Upper lobe of left lung (tissue), 6 donors: ENCODE measurements at regions not wholly inside any gene's neighbourhood (a gene's known extent, or its start where the extent isn't known, plus 50 kb on each side); places are given as distances from the start of the nearest gene placed in this dataset.

Experiments used
- ATAC-seq, 2 donors: fragments of 200-7000 bp; cut with Tn5 transposase; one replicate each; pipeline ENCODE4 v1.9.1; 2022; ENCODE audit warnings: mild to moderate bottlenecking in 2 of 2, moderate library complexity in 2 of 2; ENCODE audit not compliant: low FRiP score in 2 of 2
- DNase-seq, 2 donors: peaks; one replicate each; pipeline ENCODE4 v3.0.0-alpha.2; 2019 to 2020
- H3K27ac ChIP-seq, 4 donors: fragments of 200-600 bp; sonication (generic); one replicate each; pipeline ENCODE4 v1.5.1; 2016 to 2019
- H3K27me3 ChIP-seq, 4 donors: fragments of 200-600 bp; sonication (generic); one replicate each; pipeline ENCODE4 v1.5.1; 2017 to 2019
- H3K36me3 ChIP-seq, 4 donors: fragments of 200-600 bp; sonication (generic); one replicate each; pipeline ENCODE4 v1.5.1; 2016 to 2019
- H3K4me1 ChIP-seq, 4 donors: fragments of 200-600 bp; sonication (generic); one replicate each; pipeline ENCODE4 v1.5.1; 2018 to 2019
- H3K4me3 ChIP-seq, 4 donors: fragments of 200-600 bp; sonication (generic); one replicate each; pipeline ENCODE4 v1.5.1; 2017 to 2019; ENCODE audit warnings: mild to moderate bottlenecking in 2 of 4, moderate library complexity in 1 of 4
- H3K9me3 ChIP-seq, 4 donors: fragments of 200-600 bp; sonication (generic); one replicate each; pipeline ENCODE4 v1.5.1; 2018 to 2019
- EP300 ChIP-seq, 4 donors: sonication (generic); formaldehyde crosslinking; IDR thresholded peaks; one replicate each; pipeline ENCODE4 v1.5.1; 2017; ENCODE audit warnings: antibody characterized with exemption in 4 of 4, control low read depth in 2 of 4
- POLR2A ChIP-seq, 4 donors: fragments of 450-650 bp; IDR thresholded peaks; one replicate each; pipeline ENCODE4 v1.5.1; 2016 to 2017; ENCODE audit warnings: antibody characterized with exemption in 4 of 4, mild to moderate bottlenecking in 2 of 4
- POLR2AphosphoS5 ChIP-seq, 2 donors: sonication (generic); formaldehyde crosslinking; IDR thresholded peaks; one replicate each; pipeline ENCODE4 v1.5.1; 2017; ENCODE audit warnings: antibody characterized with exemption in 2 of 2
- WGBS, 2 donors: methylation state at CpG; one replicate each; pipeline ENCODE4 v1.1.5; 2017 to 2018; 5-methylcytosine and 5-hydroxymethylcytosine counted together
- TF ChIP-seq, protein P1 (sequence below), 6 experiments: fragments of 450-650 bp in 4 of 6; fragments of 200-600 bp in 2 of 6; sonication (generic) in 2 of 6; IDR thresholded peaks; one replicate each; pipeline ENCODE4 v1.5.1; 2016 to 2019; ENCODE audit warnings: antibody characterized with exemption in 6 of 6
- donor health status: DM: no; HTN: no; CAD: no; lungs with moderate emphysema.
- donor health status: DM: no; HTN: yes; CAD: no; lungs with severe emphysema.

DNA sequence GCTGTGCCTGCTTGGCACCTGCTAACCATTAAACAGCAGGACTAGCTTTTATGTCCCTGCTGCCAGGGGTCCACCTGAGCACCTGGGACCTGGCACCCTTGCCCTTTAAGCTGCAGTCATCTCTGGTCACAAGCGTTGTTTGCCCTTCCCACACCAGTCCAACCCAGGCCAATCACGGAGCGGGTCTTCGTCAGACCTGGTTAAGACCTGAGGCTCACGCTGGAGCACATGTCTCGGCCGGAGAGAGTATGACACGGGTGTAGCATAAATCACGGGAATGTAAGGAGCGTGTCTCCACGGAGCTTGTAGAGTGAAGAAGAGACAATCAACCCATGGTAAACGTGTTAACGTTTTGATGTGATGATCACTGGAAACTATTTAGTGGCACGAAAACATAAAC, 847.3 kb downstream of the BRD1 start:
- TF ChIP-seq POLR2AphosphoS5 (IDR thresholded peaks at IDR 0.05) = no peak
- TF ChIP-seq POLR2A (IDR thresholded peaks at IDR 0.05) = no peak
- TF ChIP-seq, protein P1, sequence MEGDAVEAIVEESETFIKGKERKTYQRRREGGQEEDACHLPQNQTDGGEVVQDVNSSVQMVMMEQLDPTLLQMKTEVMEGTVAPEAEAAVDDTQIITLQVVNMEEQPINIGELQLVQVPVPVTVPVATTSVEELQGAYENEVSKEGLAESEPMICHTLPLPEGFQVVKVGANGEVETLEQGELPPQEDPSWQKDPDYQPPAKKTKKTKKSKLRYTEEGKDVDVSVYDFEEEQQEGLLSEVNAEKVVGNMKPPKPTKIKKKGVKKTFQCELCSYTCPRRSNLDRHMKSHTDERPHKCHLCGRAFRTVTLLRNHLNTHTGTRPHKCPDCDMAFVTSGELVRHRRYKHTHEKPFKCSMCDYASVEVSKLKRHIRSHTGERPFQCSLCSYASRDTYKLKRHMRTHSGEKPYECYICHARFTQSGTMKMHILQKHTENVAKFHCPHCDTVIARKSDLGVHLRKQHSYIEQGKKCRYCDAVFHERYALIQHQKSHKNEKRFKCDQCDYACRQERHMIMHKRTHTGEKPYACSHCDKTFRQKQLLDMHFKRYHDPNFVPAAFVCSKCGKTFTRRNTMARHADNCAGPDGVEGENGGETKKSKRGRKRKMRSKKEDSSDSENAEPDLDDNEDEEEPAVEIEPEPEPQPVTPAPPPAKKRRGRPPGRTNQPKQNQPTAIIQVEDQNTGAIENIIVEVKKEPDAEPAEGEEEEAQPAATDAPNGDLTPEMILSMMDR (IDR thresholded peaks at IDR 0.05) = no peak
- no peak for TF ChIP-seq EP300 (IDR thresholded peaks at IDR 0.05)
- no peak for ATAC-seq
- no peaks in the 10 kb centered on the region for H3K27me3 ChIP-seq
- no peaks in the 10 kb centered on the region for H3K4me1 ChIP-seq
- WGBS, 2 donors = 85 to 87% methylated on average over 14 of the region's 14 CpGs
- peaks cover 0 to 4% (median 0%) of the 10 kb centered on the region in 4 donors for H3K9me3 ChIP-seq
- no peak overlapping the region for H3K4me3 ChIP-seq
- H3K27ac ChIP-seq = no peak overlapping the region
- DNase-seq = no peak
- H3K36me3 ChIP-seq = no peaks in the 10 kb centered on the region

DNA sequence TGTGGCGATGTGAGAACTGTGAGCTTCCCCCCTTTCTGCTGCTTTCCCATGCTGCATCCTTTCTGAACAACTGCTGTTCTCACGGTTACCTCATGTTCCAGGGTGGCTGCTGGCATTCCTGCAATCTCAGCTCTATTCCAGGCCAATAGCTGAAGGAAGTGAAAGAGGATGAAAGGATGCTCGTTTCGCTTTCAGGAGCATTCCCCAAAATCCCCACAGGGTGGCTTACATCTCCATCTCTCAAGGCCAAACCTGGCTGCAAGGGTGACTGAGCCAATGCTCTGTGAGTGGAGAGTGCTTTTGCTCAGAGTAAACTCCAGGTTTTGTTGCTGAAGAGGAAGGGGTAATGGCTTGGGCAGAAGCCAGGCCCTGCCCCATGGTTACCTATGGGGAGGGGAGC, 848.2 kb downstream of the BRD1 start:
- no peaks in the 10 kb centered on the region for H3K27me3 ChIP-seq
- no peak for DNase-seq
- WGBS, 2 donors = 69 to 70% methylated on average over 4 of the region's 4 CpGs
- no peaks in the 10 kb centered on the region for H3K36me3 ChIP-seq
- no peak for ATAC-seq
- no peak overlapping the region for H3K4me3 ChIP-seq
- H3K9me3 ChIP-seq = peaks cover 0 to 4% (median 0%) of the 10 kb centered on the region in 4 donors
- H3K27ac ChIP-seq = no peak overlapping the region
- TF ChIP-seq POLR2AphosphoS5 (IDR thresholded peaks at IDR 0.05) = no peak
- TF ChIP-seq, protein P1 (IDR thresholded peaks at IDR 0.05) = peak in 3 of 6 experiments; percentile 9 to 14 (median 12)
- no peaks in the 10 kb centered on the region for H3K4me1 ChIP-seq

DNA sequence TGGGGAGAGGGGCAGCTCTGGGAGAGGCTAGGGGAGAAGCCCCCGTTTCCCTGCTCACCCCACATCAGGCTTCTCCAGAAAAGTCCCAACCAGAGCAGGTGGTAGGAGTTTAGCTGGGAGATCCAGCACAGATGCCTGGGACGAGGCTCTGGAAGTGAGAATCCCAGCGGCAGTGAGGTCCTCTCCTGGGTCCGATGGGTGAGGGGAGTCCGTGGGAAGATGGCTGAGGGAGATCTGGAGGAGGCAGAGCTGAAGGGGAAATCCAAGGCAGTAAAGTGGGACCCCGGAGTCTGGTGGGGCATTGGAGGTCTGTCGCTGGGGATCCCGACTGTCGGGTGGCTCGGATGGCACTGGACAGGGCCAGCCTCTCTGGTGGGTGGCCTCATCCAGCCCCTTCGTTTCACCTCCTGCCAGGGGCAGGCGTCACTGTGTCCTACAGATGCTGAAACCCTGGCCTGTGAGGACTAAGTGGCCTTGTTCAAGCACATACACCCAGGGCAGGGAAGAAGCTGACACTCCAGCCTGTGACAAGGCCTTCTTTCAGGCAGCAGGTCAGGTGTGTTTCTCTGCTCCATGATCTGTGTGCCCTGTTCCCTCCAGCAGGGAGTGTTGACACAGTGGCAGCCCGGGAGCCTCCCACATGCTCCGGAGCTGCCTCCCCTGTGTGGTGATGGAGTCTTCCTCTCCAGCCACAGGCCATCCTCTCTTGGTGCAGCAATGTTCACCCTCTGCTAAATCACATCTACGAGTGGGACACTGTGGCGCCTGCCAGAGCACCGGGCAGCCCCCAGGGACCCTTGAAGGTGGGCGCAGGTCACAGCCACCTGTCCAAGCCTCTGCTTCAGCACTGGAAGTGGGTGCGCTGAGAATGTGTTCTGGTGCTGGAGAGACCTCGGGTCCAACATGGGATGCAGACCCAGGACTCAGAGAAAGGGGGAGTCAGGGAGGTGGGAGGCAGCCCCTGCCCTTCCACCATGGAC, 850.8 kb downstream of the BRD1 start:
- ATAC-seq (no peak), DNase-seq (peak in 1 of 2 donors; percentile 49)
- 79 to 83% methylated on average over 12 to 20 of the region's 20 CpGs for WGBS, 2 donors
- TF ChIP-seq EP300 (IDR thresholded peaks at IDR 0.05) (no peak), POLR2A (IDR thresholded peaks at IDR 0.05) (no peak), POLR2AphosphoS5 (IDR thresholded peaks at IDR 0.05) (no peak)
- TF ChIP-seq, protein P1 (IDR thresholded peaks at IDR 0.05) = no peak
- Histone ChIP-seq H3K27me3 (no peaks in the 10 kb centered on the region), H3K4me1 (no peaks in the 10 kb centered on the region), H3K27ac (no peak overlapping the region), H3K4me3 (no peak overlapping the region), H3K9me3 (peaks cover 0 to 4% (median 0%) of the 10 kb centered on the region in 4 donors), H3K36me3 (no peaks in the 10 kb centered on the region)

DNA sequence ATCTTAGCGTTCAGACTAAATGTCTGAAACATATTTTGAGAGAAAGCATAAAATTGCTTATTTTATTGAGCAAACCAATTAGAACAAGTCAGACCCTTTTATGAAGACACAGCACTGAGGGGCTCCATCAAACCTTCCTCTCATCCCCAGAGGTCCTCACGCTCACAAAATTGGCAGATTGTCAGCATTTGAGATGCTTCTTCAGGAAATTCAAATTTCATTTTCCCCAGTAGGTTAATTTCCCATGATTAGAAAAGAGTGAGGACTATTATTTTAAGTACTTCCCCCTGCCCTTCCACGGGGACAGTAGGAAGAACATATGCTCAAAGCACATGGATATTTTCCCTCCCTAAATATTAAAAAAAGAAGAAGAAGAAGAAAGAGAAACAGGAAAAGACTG, 851.8 kb downstream of the BRD1 start:
- TF ChIP-seq POLR2A (IDR thresholded peaks at IDR 0.05) = no peak
- TF ChIP-seq, protein P1 (IDR thresholded peaks at IDR 0.05) = no peak
- no peak for TF ChIP-seq POLR2AphosphoS5 (IDR thresholded peaks at IDR 0.05)
- no peak for TF ChIP-seq EP300 (IDR thresholded peaks at IDR 0.05)
- no peaks in the 10 kb centered on the region for H3K36me3 ChIP-seq
- no peak for ATAC-seq
- peaks cover 0 to 4% (median 0%) of the 10 kb centered on the region in 4 donors for H3K9me3 ChIP-seq
- no peaks in the 10 kb centered on the region for H3K27me3 ChIP-seq
- no peak for DNase-seq
- no peak overlapping the region for H3K4me3 ChIP-seq
- no peaks in the 10 kb centered on the region for H3K4me1 ChIP-seq
- no peak overlapping the region for H3K27ac ChIP-seq
- 58 to 60% methylated on average over 3 of the region's 3 CpGs for WGBS, 2 donors
